T-helper 2 cell (primary cell): ENCODE measurements at regions not wholly inside any gene's neighbourhood (a gene's known extent, or its start where the extent isn't known, plus 50 kb on each side); places are given as distances from the start of the nearest gene placed in this dataset.
"Not testable (repeated sequence)": the region's sequence is repeated elsewhere in the genome, so short reads cannot be mapped to it uniquely, and the experiment has no call there.

ENCODE experiments used
- DNase-seq, 5 experiments: peaks; one replicate each; pipeline versions ENCODE4 v3.0.0 to v3.0.0-alpha.2; 2012 to 2022

- DNase-seq = no peak
These were observed 368.1 kb upstream of the UBE2E2 start for GRCh38 chr3:22835041-22835440.

- DNase-seq = no peak
These were observed 367.0 kb upstream of the UBE2E2 start for GRCh38 chr3:22836131-22836530.

DNA sequence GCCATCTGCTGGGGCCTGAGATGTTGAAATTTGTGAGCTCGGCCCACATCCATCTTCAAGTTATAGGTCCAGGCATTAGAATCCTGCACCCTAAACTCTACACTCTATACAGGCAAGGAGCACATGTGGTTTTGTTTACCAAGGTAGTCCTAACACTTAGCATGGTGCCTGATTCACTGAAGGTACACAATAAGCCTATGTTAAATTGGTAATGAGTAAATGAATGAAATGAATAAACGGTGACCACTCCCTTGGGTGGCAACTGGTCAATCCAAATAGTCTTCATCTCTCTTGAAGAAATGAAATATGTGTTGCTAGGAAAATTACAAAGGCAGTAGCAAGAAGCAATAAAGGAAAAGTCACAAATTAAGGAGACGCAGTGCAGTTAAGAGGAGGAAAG, 359.3 kb upstream of the UBE2E2 start:
- no peak for DNase-seq

DNA sequence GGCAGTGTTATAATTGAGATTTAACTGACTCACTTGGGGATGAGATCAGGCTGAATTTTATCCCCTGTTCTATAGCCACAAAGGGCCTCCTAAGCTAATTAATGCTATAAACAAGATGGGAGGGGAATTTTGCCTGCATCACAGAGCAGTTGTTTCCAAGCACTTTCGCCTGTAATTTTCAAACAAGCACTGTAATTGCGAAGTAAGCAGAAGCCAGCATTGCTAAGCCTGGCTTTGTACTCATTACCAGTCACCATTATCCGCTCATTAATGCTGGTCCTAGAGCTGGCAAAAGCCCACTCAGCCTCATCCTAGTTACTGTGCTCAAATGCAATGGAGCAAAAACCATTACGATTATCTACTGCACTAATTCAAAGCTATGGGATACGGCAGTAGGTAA, 356.6 kb upstream of the UBE2E2 start:
- no peak for DNase-seq

- not testable (repeated sequence) for DNase-seq
These were observed 353.5 kb upstream of the UBE2E2 start for GRCh38 chr3:22849583-22849982.

- DNase-seq = no peak
These were observed 346.3 kb upstream of the UBE2E2 start for GRCh38 chr3:22856811-22857210.

DNA sequence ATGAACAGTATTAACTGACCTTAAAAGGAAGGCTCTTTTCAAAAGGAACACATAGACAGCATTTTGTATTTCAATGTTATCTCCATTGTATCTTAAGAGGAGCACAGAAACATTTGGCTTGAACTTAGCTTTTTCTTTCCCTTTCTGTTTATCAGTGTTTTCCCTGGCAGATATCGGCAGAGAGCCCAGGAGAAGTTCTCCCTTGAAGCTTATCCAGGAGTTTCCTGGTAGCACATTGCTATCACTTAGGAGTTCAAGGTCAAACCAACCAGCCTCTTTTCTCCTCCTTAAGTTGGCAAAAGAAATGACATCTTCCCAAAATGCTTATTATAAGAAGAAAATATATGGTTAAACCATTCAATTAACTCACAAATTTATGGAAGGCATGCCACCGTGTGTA, 344.6 kb upstream of the UBE2E2 start:
- no peak for DNase-seq

DNA sequence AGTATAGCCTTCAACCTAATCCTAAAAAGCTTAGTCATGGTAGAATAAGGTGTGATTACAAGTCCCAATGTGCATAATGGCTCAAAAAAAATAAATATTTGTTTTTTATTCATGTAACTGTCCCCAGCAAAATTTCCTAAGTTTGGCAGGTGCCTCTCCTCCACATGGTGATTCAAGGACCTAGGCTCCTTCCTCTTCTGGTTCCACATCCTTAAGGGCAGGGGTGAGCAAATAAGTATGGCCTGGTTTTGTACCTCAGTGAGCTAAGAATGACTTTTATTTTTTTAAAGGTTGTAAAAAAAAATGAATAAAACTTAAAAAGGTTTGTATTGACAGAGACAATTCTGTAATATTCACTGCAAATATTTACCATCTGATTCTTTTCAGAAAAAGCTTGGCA, 343.5 kb upstream of the UBE2E2 start:
- DNase-seq = no peak

DNA sequence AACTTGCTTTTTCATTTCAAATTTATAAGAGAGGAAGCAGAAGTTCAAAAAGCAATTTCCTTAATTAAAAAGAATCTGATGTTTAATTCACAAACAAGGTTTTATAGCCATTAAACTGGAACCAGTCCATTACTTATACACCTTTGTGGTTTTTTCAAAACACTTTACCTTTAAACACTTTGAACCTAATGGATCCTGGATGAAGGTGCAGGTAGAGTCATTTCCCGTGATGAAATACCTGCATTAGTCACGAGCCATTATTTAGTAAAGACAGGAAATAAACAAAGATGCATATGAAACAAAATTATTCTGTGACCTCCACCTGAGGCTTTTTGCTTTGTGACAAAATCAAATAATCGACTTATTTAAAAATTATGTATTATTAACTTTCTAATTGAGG, 341.7 kb upstream of the UBE2E2 start:
- no peak for DNase-seq

- DNase-seq = no peak
These were observed 341.0 kb upstream of the UBE2E2 start for GRCh38 chr3:22862111-22862510.

DNA sequence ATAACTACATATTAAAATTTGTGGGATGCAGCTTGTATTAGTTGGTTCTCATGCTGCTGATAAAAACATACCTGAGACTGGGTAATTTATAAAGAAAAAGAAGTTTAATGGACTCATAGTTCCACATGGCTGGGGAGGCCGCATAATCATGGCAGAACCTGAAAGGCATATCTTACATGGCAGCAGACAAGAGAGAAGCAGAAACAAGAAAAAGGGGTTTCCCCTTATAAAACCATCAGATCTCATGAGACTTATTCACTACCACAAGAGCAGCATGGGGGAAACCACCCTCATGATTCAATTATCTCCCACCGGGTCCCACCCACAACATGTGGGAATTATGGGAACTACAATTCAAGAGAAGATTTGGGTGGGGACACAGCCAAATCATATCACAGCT, 320.3 kb upstream of the UBE2E2 start:
- not testable (repeated sequence) for DNase-seq

DNA sequence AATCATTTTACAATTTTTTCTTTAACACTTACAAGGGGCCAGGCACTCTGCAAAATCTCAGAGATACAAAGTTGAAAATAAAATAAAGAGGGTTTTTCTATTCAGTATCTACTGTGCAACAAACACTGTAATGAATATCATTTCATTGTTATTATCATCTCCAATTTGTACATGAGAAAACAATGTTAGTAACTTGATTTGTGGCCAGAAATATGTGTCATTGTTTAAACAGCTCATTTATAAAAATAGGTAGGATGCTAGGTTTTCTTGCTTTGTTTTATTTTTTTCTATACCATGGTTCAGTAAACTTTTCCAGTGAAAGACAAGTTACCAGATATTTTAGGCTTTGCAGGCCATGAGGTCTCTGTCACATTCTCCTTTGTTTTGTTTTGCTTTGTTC, 318.1 kb upstream of the UBE2E2 start:
- no peak for DNase-seq

GRCh38 chr3:22885574-22886341, 317.4 kb upstream of the UBE2E2 start:
- no peak for DNase-seq

DNA sequence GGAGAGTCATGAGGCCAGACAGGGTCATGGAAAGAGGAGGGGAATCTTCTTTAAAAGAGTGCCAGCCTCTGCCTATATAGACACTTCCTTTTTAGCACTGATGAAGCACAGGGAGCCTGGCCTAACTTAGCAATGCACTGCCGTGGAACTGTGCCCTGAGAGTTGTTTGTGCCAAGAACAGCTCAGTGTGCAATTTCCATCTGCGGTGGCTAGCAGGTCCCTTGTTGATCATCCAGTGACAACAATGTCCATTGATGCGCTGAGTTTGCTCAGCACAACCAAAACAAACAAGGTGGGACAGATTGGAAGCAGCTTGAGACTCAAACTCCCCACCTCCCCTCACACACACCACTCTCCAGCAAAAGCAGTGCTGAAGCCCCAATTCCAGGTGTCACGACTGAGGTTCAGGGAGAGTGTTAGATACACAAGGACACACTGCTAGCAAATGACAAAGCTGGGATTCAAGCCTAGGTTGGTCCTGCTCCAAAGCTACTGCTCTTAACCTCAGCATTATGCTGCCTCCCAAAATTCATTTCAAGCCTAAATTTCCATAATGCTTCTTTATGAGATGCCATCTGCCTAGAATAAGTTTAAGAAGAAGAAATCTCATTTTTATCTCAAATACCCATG, 316.6 kb upstream of the UBE2E2 start:
- no peak for DNase-seq

- no peak for DNase-seq
These were observed 315.3 kb upstream of the UBE2E2 start for GRCh38 chr3:22887664-22888291.

GRCh38 chr3:22893101-22893500, 310.0 kb upstream of the UBE2E2 start:
- DNase-seq = no peak

- DNase-seq = no peak
These were observed 309.3 kb upstream of the UBE2E2 start for GRCh38 chr3:22893644-22894325.

DNA sequence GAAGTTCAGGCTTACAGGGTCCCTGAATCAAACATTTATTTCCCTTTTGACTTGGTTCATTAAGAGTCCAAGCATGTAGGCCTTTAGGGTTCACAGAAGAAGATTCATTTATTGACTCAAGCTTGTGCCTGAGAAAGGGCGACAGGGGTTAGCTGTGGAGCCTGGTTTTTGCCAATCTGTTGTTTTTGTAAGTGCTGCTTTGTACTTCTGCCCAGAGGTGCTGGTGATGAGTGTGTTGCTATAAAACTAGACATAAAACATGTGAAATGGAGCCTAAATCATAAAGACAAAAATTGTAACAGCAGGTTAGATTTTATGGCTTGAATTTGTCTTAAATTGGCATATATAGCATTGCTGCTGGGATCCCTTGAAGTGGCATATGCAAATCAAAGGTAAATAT, 308.3 kb upstream of the UBE2E2 start:
- DNase-seq = no peak

GRCh38 chr3:22895671-22896070, 307.5 kb upstream of the UBE2E2 start:
- no peak for DNase-seq

DNA sequence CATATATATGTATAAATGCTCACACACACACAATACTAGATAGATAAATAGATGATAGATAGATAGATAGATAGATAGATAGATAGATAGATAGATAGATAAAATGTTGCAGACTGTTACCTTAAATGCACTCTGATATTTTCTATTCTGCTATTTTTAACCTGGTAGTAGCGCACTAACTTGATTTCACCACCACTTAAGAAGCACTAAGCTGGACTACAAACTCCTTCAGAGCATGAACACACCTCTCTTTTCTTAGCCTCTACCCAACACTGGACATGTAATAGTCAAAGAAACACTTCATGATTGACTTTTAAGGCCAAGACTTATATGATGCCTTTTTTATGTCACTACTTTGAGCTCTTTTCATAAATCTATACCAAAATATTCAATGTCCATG, 304.6 kb upstream of the UBE2E2 start:
- DNase-seq = no peak

- DNase-seq = no peak
These were observed 303.7 kb upstream of the UBE2E2 start for GRCh38 chr3:22899441-22899840.

DNA sequence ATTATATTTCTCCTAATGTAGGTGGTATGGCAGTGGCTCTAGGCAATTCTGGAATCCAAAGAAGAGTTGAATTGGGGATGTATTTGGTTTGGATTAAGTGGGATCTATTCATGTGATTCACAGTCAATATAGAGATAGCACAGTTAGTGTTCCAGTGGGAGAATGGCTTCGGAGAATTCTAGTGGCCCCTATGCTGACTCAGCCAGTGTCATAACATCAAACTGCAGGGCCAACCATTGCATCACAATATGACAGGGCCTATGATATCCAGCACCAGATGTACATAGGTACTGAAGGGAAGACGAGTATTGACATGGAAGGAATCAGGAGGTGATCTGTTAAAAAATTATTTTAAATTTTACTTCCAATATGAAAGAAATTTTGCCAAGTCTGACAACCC, 302.8 kb upstream of the UBE2E2 start:
- DNase-seq = no peak

- no peak for DNase-seq
These were observed 301.4 kb upstream of the UBE2E2 start for GRCh38 chr3:22901684-22902083.
